Prostate gland (tissue), 2 donors: ENCODE measurements at regions not wholly inside any gene's neighbourhood (a gene's known extent, or its start where the extent isn't known, plus 50 kb on each side); places are given as distances from the start of the nearest gene placed in this dataset.

Experiments used
- DNase-seq: peaks from one replicate; pipeline ENCODE4 v3.0.0-alpha.2; 2019; ENCODE audit warnings: low spot score
- H3K27ac ChIP-seq, 2 donors: fragments of 200-600 bp; sonication (generic); 2 replicates each; pipeline ENCODE4 v1.5.1; 2017 to 2019
- H3K27me3 ChIP-seq: fragments of 200-600 bp; sonication (generic); replicated peaks from 2 replicates; pipeline ENCODE4 v1.5.1; 2019; ENCODE audit not compliant: insufficient read depth
- H3K36me3 ChIP-seq, 2 donors: fragments of 200-600 bp; sonication (generic); 1 replicate in 1 of 2; 2 replicates in 1 of 2; pipeline versions ENCODE4 v1.5.1 to v1.8.1; 2017 to 2019
- H3K4me1 ChIP-seq: fragments of 200-600 bp; sonication (generic); replicated peaks from 2 replicates; pipeline ENCODE4 v1.5.1; 2019
- H3K4me3 ChIP-seq, 2 donors: fragments of 200-600 bp; sonication (generic); 2 replicates each; pipeline ENCODE4 v1.5.1; 2017 to 2019
- H3K9me3 ChIP-seq: fragments of 200-600 bp; sonication (generic); 2 replicates; pipeline ENCODE4 v1.5.1; 2017
- POLR2A ChIP-seq: fragments of 450-650 bp; IDR thresholded peaks from one replicate; pipeline ENCODE4 v1.6.1; 2016; ENCODE audit warnings: antibody characterized with exemption, mild to moderate bottlenecking
- POLR2AphosphoS5 ChIP-seq: sonication (generic); formaldehyde crosslinking; IDR thresholded peaks from one replicate; pipeline ENCODE4 v1.6.1; 2017; ENCODE audit warnings: antibody characterized with exemption
- WGBS: methylation state at CpG from one replicate; pipeline ENCODE4 v1.1.5; 2018; 5-methylcytosine and 5-hydroxymethylcytosine counted together
- intact Hi-C: fragments of 100-400 bp; cut with DNase I; formaldehyde crosslinking; loops from one replicate; pipeline ENCODE4 v1.14.2; 2022
- TF ChIP-seq, protein P1 (sequence below), 4 experiments: fragments of 200-600 bp in 2 of 4; fragments of 450-650 bp in 2 of 4; sonication (generic) in 2 of 4; IDR thresholded peaks; 1 replicate in 3 of 4; 2 replicates in 1 of 4; pipeline ENCODE4 v1.5.1; 2016 to 2019; ENCODE audit warnings: antibody characterized with exemption in 4 of 4, mild to moderate bottlenecking in 2 of 4, moderate library complexity in 2 of 4

DNA sequence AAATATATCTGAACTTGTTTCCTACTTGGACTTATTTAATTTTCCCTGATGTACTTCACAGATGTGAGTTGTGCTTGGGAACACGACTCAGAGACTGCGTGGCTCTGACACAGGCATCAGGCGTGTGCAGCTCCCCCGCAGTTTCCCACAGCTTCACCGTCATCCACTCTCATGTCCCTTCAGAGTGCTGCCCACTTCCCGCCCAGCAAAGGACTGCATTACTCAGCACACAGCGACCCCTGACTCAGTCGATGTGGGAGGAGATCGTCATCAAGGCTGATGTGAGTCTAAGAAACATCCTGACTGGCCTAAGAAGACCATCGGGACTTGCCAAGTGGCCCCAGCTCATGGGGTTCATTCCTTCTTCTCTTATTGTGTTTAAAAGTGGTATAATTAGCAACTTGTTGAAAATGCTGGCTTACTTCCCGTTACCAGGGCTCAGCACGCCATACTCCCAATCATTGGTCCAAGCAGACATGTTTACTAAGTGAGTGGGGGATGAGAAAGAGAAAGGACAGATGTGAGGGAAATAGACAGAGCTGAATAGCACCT, 539.4 kb upstream of the JARID2 start:
- no peak overlapping the region for H3K27ac ChIP-seq
- intact Hi-C loops, result no loop called here
- 28% methylated on average over 12 of the region's 12 CpGs for WGBS
- no peaks in the 10 kb centered on the region for H3K9me3 ChIP-seq
- DNase-seq, result no peak
- H3K4me1 ChIP-seq, result peaks cover 5% of the 10 kb centered on the region
- TF ChIP-seq, protein P1, sequence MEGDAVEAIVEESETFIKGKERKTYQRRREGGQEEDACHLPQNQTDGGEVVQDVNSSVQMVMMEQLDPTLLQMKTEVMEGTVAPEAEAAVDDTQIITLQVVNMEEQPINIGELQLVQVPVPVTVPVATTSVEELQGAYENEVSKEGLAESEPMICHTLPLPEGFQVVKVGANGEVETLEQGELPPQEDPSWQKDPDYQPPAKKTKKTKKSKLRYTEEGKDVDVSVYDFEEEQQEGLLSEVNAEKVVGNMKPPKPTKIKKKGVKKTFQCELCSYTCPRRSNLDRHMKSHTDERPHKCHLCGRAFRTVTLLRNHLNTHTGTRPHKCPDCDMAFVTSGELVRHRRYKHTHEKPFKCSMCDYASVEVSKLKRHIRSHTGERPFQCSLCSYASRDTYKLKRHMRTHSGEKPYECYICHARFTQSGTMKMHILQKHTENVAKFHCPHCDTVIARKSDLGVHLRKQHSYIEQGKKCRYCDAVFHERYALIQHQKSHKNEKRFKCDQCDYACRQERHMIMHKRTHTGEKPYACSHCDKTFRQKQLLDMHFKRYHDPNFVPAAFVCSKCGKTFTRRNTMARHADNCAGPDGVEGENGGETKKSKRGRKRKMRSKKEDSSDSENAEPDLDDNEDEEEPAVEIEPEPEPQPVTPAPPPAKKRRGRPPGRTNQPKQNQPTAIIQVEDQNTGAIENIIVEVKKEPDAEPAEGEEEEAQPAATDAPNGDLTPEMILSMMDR (IDR thresholded peaks at IDR 0.05), result no peak
- TF ChIP-seq POLR2A, result no peak
- TF ChIP-seq POLR2AphosphoS5, result no peak
- H3K4me3 ChIP-seq, result no peak overlapping the region
- H3K36me3 ChIP-seq, result no peaks in the 10 kb centered on the region
- no peaks in the 10 kb centered on the region for H3K27me3 ChIP-seq

DNA sequence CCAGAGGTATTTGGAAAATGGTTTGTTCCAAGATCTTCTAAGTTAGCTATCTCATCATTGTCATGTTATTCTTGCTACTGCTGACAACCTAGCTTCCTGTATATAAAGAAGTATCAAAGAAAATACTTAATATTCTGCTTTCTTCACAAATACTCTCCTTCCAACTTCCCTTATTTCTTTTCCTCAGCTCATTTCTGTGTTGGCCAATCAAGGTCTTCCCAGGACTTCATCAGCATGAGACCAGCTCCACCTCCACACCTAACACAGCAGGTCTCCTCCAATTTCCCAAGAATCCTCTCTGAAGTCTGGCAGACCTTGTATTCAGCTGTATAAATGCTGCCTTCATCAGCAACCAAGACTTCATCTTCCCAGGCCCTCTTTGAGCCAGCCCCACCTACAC, 538.6 kb upstream of the JARID2 start:
- H3K4me3 ChIP-seq, result no peak overlapping the region
- peaks cover 5% of the 10 kb centered on the region for H3K4me1 ChIP-seq
- intact Hi-C loops, result no loop called here
- H3K27me3 ChIP-seq, result no peaks in the 10 kb centered on the region
- no peaks in the 10 kb centered on the region for H3K9me3 ChIP-seq
- DNase-seq, result no peak
- TF ChIP-seq, protein P1 (IDR thresholded peaks at IDR 0.05), result no peak
- no peak for TF ChIP-seq POLR2AphosphoS5
- TF ChIP-seq POLR2A, result no peak
- no peak overlapping the region for H3K27ac ChIP-seq
- no peaks in the 10 kb centered on the region for H3K36me3 ChIP-seq

DNA sequence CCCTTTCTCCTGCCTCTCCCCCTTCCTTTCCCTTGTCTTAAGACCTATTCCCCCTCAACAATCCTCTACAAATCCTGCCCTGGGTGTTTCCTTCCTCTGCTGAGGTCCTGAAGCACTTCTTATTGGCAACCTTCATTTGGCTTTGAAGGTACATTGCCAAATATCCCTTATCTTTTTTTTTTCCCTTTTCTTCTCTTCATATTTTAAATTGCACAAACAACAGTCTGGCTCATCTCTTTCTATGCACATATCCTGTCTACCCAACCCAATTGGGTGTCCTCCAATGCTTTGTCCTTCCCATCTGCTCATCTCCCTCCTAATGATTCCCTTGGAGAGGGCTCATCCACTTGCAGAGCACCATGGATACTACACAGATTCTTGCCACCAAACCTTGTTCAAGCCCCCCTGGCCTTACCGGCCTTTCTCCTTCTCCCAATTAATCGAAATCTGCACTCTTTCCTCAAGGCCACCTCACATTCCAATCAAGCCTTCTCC, 537.9 kb upstream of the JARID2 start:
- intact Hi-C loops, result no loop called here
- DNase-seq, result no peak
- TF ChIP-seq, protein P1 (IDR thresholded peaks at IDR 0.05), result no peak
- TF ChIP-seq POLR2A (no peak), POLR2AphosphoS5 (no peak)
- Histone ChIP-seq H3K36me3 (no peaks in the 10 kb centered on the region), H3K9me3 (no peaks in the 10 kb centered on the region), H3K4me3 (no peak overlapping the region), H3K27ac (no peak overlapping the region), H3K27me3 (no peaks in the 10 kb centered on the region), H3K4me1 (peaks cover 5% of the 10 kb centered on the region)
- 100% methylated on average over 2 of the region's 2 CpGs for WGBS

DNA sequence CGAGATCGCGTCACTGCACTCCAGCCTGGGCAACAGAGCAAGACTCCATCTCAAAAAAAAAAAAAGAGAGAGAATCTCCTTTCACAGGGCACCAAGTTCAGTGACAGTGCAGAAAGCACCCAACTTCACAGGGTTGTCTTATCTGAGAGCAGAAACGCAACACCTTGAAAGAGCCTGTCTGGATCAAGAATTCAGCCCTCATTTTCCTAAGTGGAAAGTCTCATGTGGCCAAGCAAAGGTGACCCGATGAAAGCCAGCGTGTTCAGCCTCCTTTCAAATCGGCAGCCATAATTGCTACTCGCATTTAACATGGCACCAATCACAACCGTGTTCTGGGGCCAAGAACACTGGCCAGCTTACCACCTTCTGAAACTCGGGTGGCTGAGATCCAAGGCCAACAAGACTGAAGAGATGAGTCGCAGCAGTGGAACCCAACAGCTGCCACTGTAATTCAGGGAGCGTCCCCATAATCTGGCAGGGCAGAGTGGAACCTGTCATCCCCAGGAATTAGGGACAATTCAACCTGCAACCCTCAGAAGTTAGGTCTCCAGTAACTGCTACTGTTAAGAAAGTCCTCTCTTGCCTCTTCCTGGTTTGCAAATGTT, 536.7 kb upstream of the JARID2 start:
- Histone ChIP-seq H3K4me1 (peaks cover 5% of the 10 kb centered on the region), H3K27me3 (no peaks in the 10 kb centered on the region), H3K27ac (no peak overlapping the region), H3K36me3 (no peaks in the 10 kb centered on the region), H3K9me3 (no peaks in the 10 kb centered on the region), H3K4me3 (no peak overlapping the region)
- TF ChIP-seq, protein P1 (IDR thresholded peaks at IDR 0.05), result no peak
- TF ChIP-seq POLR2A, result no peak
- TF ChIP-seq POLR2AphosphoS5, result no peak
- WGBS, result 94% methylated on average over 12 of the region's 12 CpGs
- no peak for DNase-seq
- intact Hi-C loops, result no loop called here

DNA sequence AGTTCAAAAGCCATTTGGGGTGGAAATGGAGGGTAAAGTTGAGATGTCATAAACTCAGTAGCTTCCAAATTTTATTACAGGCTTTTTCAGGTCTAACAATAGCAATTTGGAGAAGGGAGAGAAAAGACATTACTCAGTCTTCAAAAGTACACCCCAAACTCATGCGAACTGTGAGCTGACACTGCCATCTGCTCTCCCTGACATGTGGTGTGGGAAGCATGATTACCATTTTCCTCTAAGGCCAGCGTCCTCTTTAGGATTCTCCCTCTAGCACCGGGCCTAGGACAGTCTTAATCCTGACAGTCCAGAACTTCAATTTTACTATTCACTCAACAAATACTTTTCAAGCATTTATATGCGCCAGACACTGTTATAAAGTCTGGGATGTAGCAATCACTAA, 536.0 kb upstream of the JARID2 start:
- TF ChIP-seq POLR2A (no peak), POLR2AphosphoS5 (no peak)
- TF ChIP-seq, protein P1 (IDR thresholded peaks at IDR 0.05), result no peak
- DNase-seq, result no peak
- H3K4me3 ChIP-seq, result no peak overlapping the region
- peaks cover 5% of the 10 kb centered on the region for H3K4me1 ChIP-seq
- 94% methylated on average over 4 of the region's 4 CpGs for WGBS
- H3K9me3 ChIP-seq, result no peaks in the 10 kb centered on the region
- H3K27ac ChIP-seq, result no peak overlapping the region
- H3K27me3 ChIP-seq, result no peaks in the 10 kb centered on the region
- intact Hi-C loops, result no loop called here
- H3K36me3 ChIP-seq, result no peaks in the 10 kb centered on the region
